ENCODE measurements at regions not wholly inside any gene's neighbourhood (a gene's known extent, or its start where the extent isn't known, plus 50 kb on each side); places are given as distances from the start of the nearest gene placed in this dataset.

GRCh38 chr11:115721296-115721995 lies 217.2 kb upstream of the CADM1 start:
- no peak for DNase-seq (ENCODE audit: low read depth)

GRCh38 chr11:115720602-115721245 lies 216.5 kb upstream of the CADM1 start:
- DNase-seq (ENCODE audit: low read depth), result no peak

- no peak for DNase-seq (ENCODE audit: low read depth)
These were observed 214.7 kb upstream of the CADM1 start for GRCh38 chr11:115718945-115719344.

DNA sequence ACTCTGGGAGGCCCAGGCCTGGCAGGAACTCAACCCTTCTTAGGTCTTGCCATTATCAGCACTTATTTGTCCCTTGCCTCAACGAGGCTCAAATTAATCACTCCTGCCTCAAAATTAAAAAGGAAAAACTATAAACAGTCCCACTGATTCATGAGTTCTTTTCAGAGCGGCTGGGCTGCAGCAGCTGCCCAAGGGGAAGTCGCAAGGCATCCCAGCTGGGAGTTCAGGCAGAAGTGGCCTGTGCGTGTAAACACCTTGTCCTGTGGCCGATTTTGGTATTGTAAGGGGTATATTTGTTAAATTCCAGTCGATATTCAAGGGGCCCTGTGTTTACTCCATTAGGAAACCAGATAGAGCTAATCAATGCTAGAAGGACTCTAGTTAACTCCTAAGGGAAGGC lies 213.9 kb upstream of the CADM1 start:
- no peak for DNase-seq (ENCODE audit: low read depth)

GRCh38 chr11:115716601-115717529 lies 212.7 kb upstream of the CADM1 start:
- no peak for DNase-seq (ENCODE audit: low read depth)

DNA sequence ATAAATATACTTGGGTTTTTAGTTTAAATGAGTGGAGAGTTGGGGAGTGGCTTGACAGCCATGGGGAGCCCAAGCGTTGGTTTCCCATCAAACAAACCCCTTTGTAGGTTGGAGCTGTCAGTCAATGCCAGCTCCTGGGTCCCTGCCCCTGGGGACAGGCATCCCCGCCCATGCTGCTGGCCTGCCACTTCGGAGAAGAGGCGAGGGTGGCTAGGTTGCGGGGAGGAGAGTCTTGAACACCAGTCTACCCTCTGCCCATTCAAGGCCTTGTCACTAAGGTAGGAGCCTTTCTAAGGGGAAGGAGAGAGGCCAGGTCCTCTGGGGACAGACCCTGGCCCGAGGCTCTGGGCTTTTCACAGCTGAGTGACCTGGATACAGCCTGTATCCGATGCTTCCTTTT lies 211.9 kb upstream of the CADM1 start:
- no peak for DNase-seq (ENCODE audit: low read depth)

DNA sequence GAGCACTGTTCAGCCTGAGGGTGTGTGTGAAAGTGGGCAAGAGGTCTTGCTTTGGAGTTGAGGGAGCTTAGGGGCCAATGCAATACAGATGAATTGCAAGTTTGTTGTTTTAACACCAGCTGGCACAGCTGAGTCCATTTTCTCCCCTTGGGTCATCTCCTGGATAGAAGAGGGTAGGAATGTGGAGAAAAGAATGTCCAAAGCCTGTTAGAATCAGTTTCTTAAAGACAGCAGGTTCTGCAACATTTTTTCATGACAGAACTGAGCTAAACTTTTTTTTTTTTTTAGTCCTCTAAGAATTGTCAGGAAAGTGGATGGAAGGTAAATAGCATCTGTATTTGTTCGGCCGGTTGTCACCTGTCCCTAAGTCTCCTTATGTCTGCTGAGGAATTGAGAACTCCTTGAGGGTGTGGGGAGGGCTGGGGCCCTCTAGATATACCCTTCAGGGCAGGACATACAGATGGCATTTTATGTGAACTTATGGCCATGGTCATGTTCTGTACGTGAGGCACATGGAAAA lies 211.1 kb upstream of the CADM1 start:
- DNase-seq (ENCODE audit: low read depth), result no peak

DNA sequence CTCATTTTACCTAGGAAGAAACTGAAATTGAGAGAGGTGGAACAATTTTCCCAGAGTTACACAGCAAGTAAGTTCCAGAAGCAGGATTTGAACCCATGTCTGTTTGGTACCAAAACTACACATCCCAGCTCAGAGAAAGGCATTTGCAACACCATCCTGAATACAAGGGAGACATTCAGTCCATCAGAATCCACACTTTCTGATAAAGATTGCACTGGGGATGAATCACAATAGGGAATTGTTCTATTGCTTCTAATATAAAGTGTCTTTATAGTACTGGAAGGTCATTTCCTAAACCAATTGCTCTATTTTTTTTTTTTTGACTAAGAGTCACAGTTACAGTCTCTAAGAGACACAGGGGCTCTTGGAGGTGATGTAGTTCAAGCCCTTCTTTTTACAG lies 208.1 kb upstream of the CADM1 start:
- DNase-seq (ENCODE audit: low read depth), result no peak

DNA sequence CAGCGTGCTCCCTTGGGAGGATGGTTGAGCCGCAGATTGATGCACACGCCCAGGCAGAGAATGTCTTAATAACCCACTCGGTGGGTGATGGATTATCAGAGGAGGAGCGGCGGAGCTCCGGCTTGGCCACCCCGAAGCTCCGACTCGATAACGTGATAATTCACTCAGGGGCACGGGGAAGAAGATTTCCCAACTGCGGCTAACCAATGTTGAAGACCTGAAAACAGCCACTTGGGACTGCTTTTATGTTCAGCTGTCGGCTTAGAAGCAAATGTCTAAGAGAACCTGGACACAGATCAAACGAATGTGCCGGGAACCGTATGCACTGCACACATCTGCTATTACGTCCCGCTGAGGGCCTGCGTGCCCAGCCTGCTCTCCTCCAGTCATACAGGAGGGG lies 206.8 kb upstream of the CADM1 start:
- DNase-seq (ENCODE audit: low read depth), result no peak

DNA sequence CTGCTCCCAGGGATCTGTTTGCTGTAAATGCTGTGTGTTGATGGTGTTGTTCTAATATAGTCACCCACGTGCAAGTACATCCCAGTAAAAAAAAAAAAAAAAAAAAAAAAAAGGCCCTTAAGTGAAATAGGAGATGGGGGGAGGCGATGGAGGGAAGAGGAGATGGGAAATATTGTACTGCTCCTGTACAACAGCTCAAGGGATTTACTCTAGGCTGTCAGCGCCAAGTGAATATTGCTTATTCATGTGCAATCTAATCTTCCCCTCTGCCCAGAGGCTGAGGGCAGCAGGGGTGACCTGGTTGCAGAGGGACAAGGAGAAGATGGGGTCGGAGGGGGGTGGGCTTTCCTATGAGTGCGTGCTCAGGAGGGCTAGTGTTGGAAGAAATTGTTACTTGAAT lies 206.2 kb upstream of the CADM1 start:
- DNase-seq (ENCODE audit: low read depth), result no peak

DNA sequence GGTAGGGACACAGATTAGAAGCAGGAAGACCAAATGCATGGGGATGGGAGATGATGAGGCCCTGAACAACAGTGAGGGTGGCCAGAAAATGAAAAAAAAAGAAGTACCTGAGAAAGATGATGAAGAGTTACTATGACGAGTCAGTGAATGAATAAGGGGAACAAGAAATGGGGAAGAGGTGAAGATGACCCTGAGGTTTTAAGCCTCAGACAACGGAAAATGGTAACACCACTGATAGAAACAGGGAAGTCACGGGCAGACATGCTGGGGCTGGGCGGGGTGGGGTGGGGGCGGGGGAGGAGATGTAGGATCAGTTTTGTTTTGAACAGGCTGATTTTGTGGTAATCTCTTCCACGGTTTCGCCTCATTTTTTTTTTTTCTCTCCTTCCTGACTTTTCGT lies 205.1 kb upstream of the CADM1 start:
- DNase-seq (ENCODE audit: low read depth), result no peak

GRCh38 chr11:115707180-115707905 lies 203.1 kb upstream of the CADM1 start:
- DNase-seq (ENCODE audit: low read depth), result no peak

DNA sequence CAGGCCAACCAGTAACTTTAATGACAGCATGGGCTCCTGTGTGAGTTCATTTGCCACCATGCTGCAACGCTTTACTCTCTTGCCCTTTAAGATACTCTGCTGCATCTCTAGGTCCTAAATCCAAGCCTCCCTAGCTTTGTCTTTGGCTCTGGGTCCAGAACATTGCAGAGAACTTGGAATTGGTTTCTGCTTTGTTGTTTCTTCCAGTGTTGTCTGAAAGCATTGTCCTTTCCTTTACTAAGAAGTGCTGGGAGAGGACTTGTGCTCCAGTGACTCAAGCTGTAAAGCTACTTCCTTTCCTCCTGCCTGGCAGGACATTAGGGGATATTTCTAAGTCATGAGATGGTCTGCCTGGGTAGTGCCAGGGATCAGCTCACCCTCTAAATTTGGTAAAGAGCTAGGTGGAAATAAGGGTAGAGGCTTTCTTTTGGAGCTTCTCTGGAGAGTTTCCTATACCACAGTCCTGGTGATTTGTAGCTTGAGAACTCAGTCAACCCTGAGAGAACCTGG lies 202.5 kb upstream of the CADM1 start:
- DNase-seq (ENCODE audit: low read depth), result no peak

DNA sequence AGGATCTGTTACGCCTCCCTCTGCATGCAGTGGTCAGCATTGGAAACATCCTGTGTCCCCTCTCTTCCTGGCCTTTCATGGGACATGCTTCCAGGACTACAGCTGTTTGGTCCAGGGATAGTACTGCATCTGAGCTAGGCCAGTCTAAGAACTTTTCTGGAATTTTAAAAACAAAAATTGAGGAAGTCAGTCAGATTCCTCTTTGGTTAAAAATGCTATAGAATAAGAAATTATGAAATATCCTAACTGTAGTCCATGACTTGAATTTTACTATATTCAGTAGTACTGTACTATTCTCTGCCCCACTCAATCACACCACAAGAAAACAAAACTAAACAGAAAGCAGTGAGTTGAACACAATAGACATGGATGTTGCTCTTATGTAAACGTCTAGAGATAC lies 201.0 kb upstream of the CADM1 start:
- no peak for DNase-seq (ENCODE audit: low read depth)

- DNase-seq (ENCODE audit: low read depth), result no peak
These were observed 197.0 kb upstream of the CADM1 start for GRCh38 chr11:115700981-115701875.

GRCh38 chr11:115700496-115700895 lies 196.3 kb upstream of the CADM1 start:
- DNase-seq (ENCODE audit: low read depth), result no peak

GRCh38 chr11:115699733-115700132 lies 195.5 kb upstream of the CADM1 start:
- no peak for DNase-seq (ENCODE audit: low read depth)

GRCh38 chr11:115699326-115699725 lies 195.1 kb upstream of the CADM1 start:
- DNase-seq (ENCODE audit: low read depth), result no peak

- DNase-seq (ENCODE audit: low read depth), result no peak
These were observed 194.0 kb upstream of the CADM1 start for GRCh38 chr11:115698243-115698642.

DNA sequence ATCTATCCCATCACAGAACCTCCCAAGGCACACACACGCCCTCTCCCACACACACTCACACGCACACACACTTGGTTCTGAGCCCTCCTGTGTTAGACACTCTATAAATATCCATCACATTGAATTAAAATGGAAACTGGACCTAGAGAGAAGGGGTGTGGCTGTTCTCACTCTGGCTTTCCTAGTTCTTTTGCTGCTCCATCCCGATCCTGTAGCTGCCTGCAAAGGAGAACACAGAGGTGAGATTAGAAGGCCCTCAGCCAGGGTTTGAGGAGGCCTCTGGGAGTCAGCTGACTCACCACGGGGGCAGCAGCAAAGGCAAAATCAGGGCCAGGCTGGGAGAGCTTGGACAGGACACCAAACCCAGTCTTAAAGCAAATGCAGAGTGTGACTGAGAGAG lies 192.3 kb upstream of the CADM1 start:
- DNase-seq (ENCODE audit: low read depth), result no peak

Measured in T-helper 22 cell (primary cell).